Activated naive CD4-positive, alpha-beta T cell treated with anti-CD3 and anti-CD28 coated beads for 36 hours (primary cell): ENCODE measurements at regions not wholly inside any gene's neighbourhood (a gene's known extent, or its start where the extent isn't known, plus 50 kb on each side); places are given as distances from the start of the nearest gene placed in this dataset.
"Not testable (repeated sequence)": the region's sequence is repeated elsewhere in the genome, so short reads cannot be mapped to it uniquely, and the experiment has no call there.

ENCODE experiments used
- CTCF ChIA-PET: fragments of 350-600 bp; sonication (Branson Sonifier 250); formaldehyde crosslinking; loops from one replicate; lab custom pipeline; 2021; ENCODE audit warnings: antibody characterized with exemption; lab: Charles Lee
- DNase-seq: peaks from one replicate; pipeline ENCODE4 v3.0.0-alpha.2; 2020
- H3K27ac Mint-ChIP-seq: one replicate; pipeline ENCODE4 v1.8.0; 2021; ENCODE audit warnings: mild to moderate bottlenecking, mixed read lengths
- H3K27me3 Mint-ChIP-seq: one replicate; pipeline ENCODE4 v1.8.0; 2021; ENCODE audit warnings: low read depth, mixed read lengths
- H3K36me3 Mint-ChIP-seq: one replicate; pipeline ENCODE4 v1.8.0; 2021; ENCODE audit warnings: low read depth, mixed read lengths
- H3K4me1 Mint-ChIP-seq: one replicate; pipeline ENCODE4 v1.8.0; 2021; ENCODE audit warnings: low read depth, mixed read lengths
- H3K4me3 Mint-ChIP-seq: one replicate; pipeline ENCODE4 v1.8.0; 2021; ENCODE audit warnings: mild to moderate bottlenecking, moderate library complexity, mixed read lengths
- H3K9me3 Mint-ChIP-seq: one replicate; pipeline ENCODE4 v1.8.0; 2021; ENCODE audit warnings: mixed read lengths
- intact Hi-C: fragments of 100-400 bp; cut with micrococcal nuclease; formaldehyde crosslinking; loops from one replicate; pipeline ENCODE4 v1.15.1; 2023

- Mint-ChIP-seq H3K4me3 (no peak overlapping the region), H3K9me3 (no peaks in the 10 kb centered on the region), H3K4me1 (no peaks in the 10 kb centered on the region), H3K36me3 (no peaks in the 10 kb centered on the region), H3K27me3 (no peaks in the 10 kb centered on the region), H3K27ac (no peak overlapping the region)
- DNase-seq, result no peak
- CTCF ChIA-PET, result no interaction called here
- intact Hi-C loops, result no loop called here
Measured at GRCh38 chr11:96576383-96576782, 186.6 kb downstream of the JRKL start.

GRCh38 chr11:96578379-96578778 is 188.6 kb downstream of the JRKL start:
- no peaks in the 10 kb centered on the region for H3K4me1 Mint-ChIP-seq
- H3K4me3 Mint-ChIP-seq, result no peak overlapping the region
- no peaks in the 10 kb centered on the region for H3K9me3 Mint-ChIP-seq
- no peaks in the 10 kb centered on the region for H3K27me3 Mint-ChIP-seq
- CTCF ChIA-PET, result interaction anchor here (0.6 kb wide), 1 partner anchor 301 kb away, joined by 3 read pairs; no protein-coding TSS in a partner anchor
- intact Hi-C loops, result no loop called here
- no peak overlapping the region for H3K27ac Mint-ChIP-seq
- no peaks in the 10 kb centered on the region for H3K36me3 Mint-ChIP-seq
- no peak for DNase-seq

- Mint-ChIP-seq H3K4me1 (no peaks in the 10 kb centered on the region), H3K4me3 (no peak overlapping the region), H3K9me3 (peaks cover 3% of the 10 kb centered on the region), H3K27ac (no peak overlapping the region), H3K36me3 (no peaks in the 10 kb centered on the region), H3K27me3 (no peaks in the 10 kb centered on the region)
- intact Hi-C loops, result no loop called here
- CTCF ChIA-PET, result no interaction called here
- DNase-seq, result no peak
Measured at GRCh38 chr11:96579656-96580055, 189.8 kb downstream of the JRKL start.

- no peak overlapping the region for H3K4me3 Mint-ChIP-seq
- CTCF ChIA-PET, result no interaction called here
- H3K27me3 Mint-ChIP-seq, result no peaks in the 10 kb centered on the region
- intact Hi-C loops, result no loop called here
- H3K36me3 Mint-ChIP-seq, result no peaks in the 10 kb centered on the region
- DNase-seq, result no peak
- H3K27ac Mint-ChIP-seq, result no peak overlapping the region
- peaks cover 3% of the 10 kb centered on the region for H3K9me3 Mint-ChIP-seq
- no peaks in the 10 kb centered on the region for H3K4me1 Mint-ChIP-seq
Measured at GRCh38 chr11:96580476-96581040, 190.7 kb downstream of the JRKL start.

- not testable (repeated sequence) for H3K36me3 Mint-ChIP-seq
Measured at GRCh38 chr11:96585944-96586880, 196.4 kb downstream of the JRKL start.

GRCh38 chr11:96588793-96589192 is 199.0 kb downstream of the JRKL start:
- H3K4me3 Mint-ChIP-seq, CTCF ChIA-PET, H3K27ac Mint-ChIP-seq, H3K9me3 Mint-ChIP-seq, H3K36me3 Mint-ChIP-seq, DNase-seq, H3K27me3 Mint-ChIP-seq, intact Hi-C loops, H3K4me1 Mint-ChIP-seq: not testable (repeated sequence)

More at GRCh38 chr11:96585944-96586880, 196.4 kb downstream of the JRKL start:
- H3K4me3 Mint-ChIP-seq, CTCF ChIA-PET, DNase-seq, H3K4me1 Mint-ChIP-seq, intact Hi-C loops, H3K27ac Mint-ChIP-seq, H3K9me3 Mint-ChIP-seq, H3K27me3 Mint-ChIP-seq: not testable (repeated sequence)

- intact Hi-C loops, result no loop called here
- CTCF ChIA-PET, result no interaction called here
- no peaks in the 10 kb centered on the region for H3K4me1 Mint-ChIP-seq
- DNase-seq, result no peak
- H3K27me3 Mint-ChIP-seq, result no peaks in the 10 kb centered on the region
- H3K9me3 Mint-ChIP-seq, result no peaks in the 10 kb centered on the region
- H3K4me3 Mint-ChIP-seq, result no peak overlapping the region
- H3K36me3 Mint-ChIP-seq, result no peaks in the 10 kb centered on the region
- no peak overlapping the region for H3K27ac Mint-ChIP-seq
Measured at GRCh38 chr11:96595011-96595410, 205.2 kb downstream of the JRKL start.

- no peaks in the 10 kb centered on the region for H3K4me1 Mint-ChIP-seq
- no peak overlapping the region for H3K4me3 Mint-ChIP-seq
- no peak for DNase-seq
- H3K9me3 Mint-ChIP-seq, result no peaks in the 10 kb centered on the region
- CTCF ChIA-PET, result interaction anchor here (0.7 kb wide), 1 partner anchor 12 kb away, joined by 5 read pairs; no protein-coding TSS in a partner anchor
- no peak overlapping the region for H3K27ac Mint-ChIP-seq
- intact Hi-C loops, result no loop called here
- H3K27me3 Mint-ChIP-seq, result no peaks in the 10 kb centered on the region
- H3K36me3 Mint-ChIP-seq, result no peaks in the 10 kb centered on the region
Measured at GRCh38 chr11:96607864-96608558, 218.2 kb downstream of the JRKL start.

GRCh38 chr11:96614101-96614500 is 224.3 kb downstream of the JRKL start:
- Mint-ChIP-seq H3K27me3 (no peaks in the 10 kb centered on the region), H3K27ac (no peak overlapping the region), H3K4me3 (no peak overlapping the region), H3K4me1 (no peaks in the 10 kb centered on the region), H3K36me3 (no peaks in the 10 kb centered on the region), H3K9me3 (no peaks in the 10 kb centered on the region)
- intact Hi-C loops, result no loop called here
- no peak for DNase-seq
- CTCF ChIA-PET, result no interaction called here

- intact Hi-C loops, result no loop called here
- Mint-ChIP-seq H3K27ac (no peak overlapping the region), H3K4me3 (no peak overlapping the region), H3K9me3 (no peaks in the 10 kb centered on the region), H3K27me3 (no peaks in the 10 kb centered on the region), H3K36me3 (no peaks in the 10 kb centered on the region), H3K4me1 (no peaks in the 10 kb centered on the region)
- no peak for DNase-seq
- CTCF ChIA-PET, result no interaction called here
Measured at GRCh38 chr11:96614846-96615245, 225.0 kb downstream of the JRKL start.

GRCh38 chr11:96620464-96621044 is 230.7 kb downstream of the JRKL start:
- Mint-ChIP-seq H3K4me1 (no peaks in the 10 kb centered on the region), H3K36me3 (no peaks in the 10 kb centered on the region)

GRCh38 chr11:96621161-96621560 is 231.3 kb downstream of the JRKL start:
- intact Hi-C loops, result no loop called here
- Mint-ChIP-seq H3K4me1 (no peaks in the 10 kb centered on the region), H3K27ac (no peak overlapping the region), H3K4me3 (no peak overlapping the region), H3K27me3 (no peaks in the 10 kb centered on the region), H3K36me3 (no peaks in the 10 kb centered on the region), H3K9me3 (peaks cover 2% of the 10 kb centered on the region)
- CTCF ChIA-PET, result no interaction called here
- DNase-seq, result no peak

More at GRCh38 chr11:96620464-96621044, 230.7 kb downstream of the JRKL start:
- DNase-seq, result no peak
- intact Hi-C loops, result no loop called here
- Mint-ChIP-seq H3K9me3 (no peaks in the 10 kb centered on the region), H3K27me3 (no peaks in the 10 kb centered on the region), H3K4me3 (no peak overlapping the region), H3K27ac (no peak overlapping the region)
- CTCF ChIA-PET, result interaction anchor here (0.6 kb wide), 1 partner anchor 12 kb away, joined by 5 read pairs; no protein-coding TSS in a partner anchor
